Calu3 (cell line): ENCODE measurements at regions not wholly inside any gene's neighbourhood (a gene's known extent, or its start where the extent isn't known, plus 50 kb on each side); places are given as distances from the start of the nearest gene placed in this dataset.

Source experiments
- BruUV-seq: library from RNA; stranded (reverse); fragments of 400-500 nt; replicated peaks from 2 replicates; lab custom pipeline; 2021; lab: Mats Ljungman, UMichigan
- CTCF ChIA-PET: fragments of 300-600 bp; sonication (Branson Sonifier 250); formaldehyde crosslinking; loops from one replicate; lab custom pipeline; 2022; ENCODE audit warnings: antibody characterized with exemption; lab: Charles Lee
- DNase-seq: peaks from one replicate; pipeline ENCODE4 v3.0.0; 2022
- H3K27ac Mint-ChIP-seq: one replicate; pipeline ENCODE4 v1.8.0; 2022; ENCODE audit warnings: mixed read lengths; ENCODE audit not compliant: unreplicated experiment
- H3K27me3 Mint-ChIP-seq: one replicate; pipeline ENCODE4 v1.8.0; 2022; ENCODE audit warnings: mixed read lengths; ENCODE audit not compliant: unreplicated experiment
- H3K36me3 Mint-ChIP-seq: one replicate; pipeline ENCODE4 v1.8.0; 2022; ENCODE audit warnings: mild to moderate bottlenecking, moderate library complexity, mixed read lengths; ENCODE audit not compliant: insufficient read depth, unreplicated experiment
- H3K4me1 Mint-ChIP-seq: one replicate; pipeline ENCODE4 v1.8.0; 2022; ENCODE audit warnings: mild to moderate bottlenecking, low read depth, mixed read lengths; ENCODE audit not compliant: unreplicated experiment
- H3K4me3 Mint-ChIP-seq: one replicate; pipeline ENCODE4 v1.8.0; 2022; ENCODE audit warnings: mild to moderate bottlenecking, low read depth, moderate library complexity, mixed read lengths; ENCODE audit not compliant: unreplicated experiment
- H3K9me3 Mint-ChIP-seq: one replicate; pipeline ENCODE4 v1.8.0; 2022; ENCODE audit warnings: low read depth, mixed read lengths; ENCODE audit not compliant: unreplicated experiment
- CTCF ChIP-seq: fragments of 200-600 bp; IDR thresholded peaks from one replicate; pipeline ENCODE4 v1.8.0; 2022; ENCODE audit warnings: antibody characterized with exemption; ENCODE audit not compliant: unreplicated experiment
- intact Hi-C: fragments of 100-400 bp; cut with micrococcal nuclease; formaldehyde crosslinking; loops from one replicate; pipeline ENCODE4 v1.10.0; 2022; ENCODE audit not compliant: unreplicated experiment

DNA sequence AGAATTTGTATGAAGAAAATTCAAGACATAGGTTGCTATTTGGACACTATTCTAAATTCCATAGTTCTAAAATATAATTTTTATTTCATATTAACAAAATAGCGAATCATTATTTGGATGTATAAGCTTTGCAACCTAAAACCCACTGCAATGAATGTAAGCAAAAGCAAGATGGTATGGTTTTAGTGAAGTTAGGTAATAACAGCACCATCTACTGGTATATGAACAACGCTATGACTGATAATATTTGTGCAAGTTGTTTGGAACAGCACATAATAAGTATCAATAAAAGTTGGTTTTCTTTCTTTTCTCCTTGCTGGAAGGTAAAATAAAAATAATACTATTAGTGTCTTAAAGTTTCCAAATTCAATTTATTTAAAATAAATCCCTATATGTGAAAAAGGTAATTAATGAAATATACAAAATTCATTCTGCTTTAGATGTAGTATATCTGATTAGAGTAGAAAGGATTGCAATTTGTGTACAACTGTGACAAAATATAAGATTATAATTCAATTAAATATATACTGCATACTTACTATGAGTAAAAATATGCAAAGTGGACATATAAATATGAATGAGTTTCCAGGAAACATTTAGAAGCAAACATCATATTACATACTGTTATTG lies 79.0 kb upstream of the LSM8 start:
- CTCF ChIA-PET = interaction anchor here (1.2 kb wide), 1 partner anchor 156 kb away, joined by 4 read pairs; no protein-coding TSS in a partner anchor
- intact Hi-C loops = loop anchor here (1.0 to 10.0 kb wide), 2 partner anchors 110 to 355 kb away; no protein-coding TSS in a partner anchor
- no peak for TF ChIP-seq CTCF

DNA sequence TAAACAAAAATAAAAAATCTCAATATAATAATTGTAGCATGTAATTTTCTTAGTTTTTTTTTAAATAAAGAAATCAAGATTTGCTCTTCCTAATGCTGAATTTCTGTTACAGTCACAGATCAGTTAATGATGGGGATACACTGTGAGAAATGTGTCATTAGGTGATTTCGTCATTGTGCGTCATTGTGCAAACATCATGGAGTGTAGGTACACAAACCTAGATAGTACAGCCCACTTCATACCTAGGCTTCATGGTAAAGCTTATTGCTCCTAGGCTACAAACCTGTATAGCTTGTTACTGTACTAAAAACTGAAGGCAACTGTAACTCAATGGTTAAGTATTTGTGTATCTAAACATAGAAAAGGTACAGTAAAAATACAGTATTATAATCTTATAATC lies 74.4 kb upstream of the LSM8 start:
- intact Hi-C loops = loop anchor here (10.0 kb wide), 1 partner anchor 115 kb away; no protein-coding TSS in a partner anchor
- Mint-ChIP-seq H3K4me3 (no peak overlapping the region), H3K27me3 (no peaks in the 10 kb centered on the region), H3K27ac (peak overlapping the region; percentile 45), H3K36me3 (no peaks in the 10 kb centered on the region), H3K9me3 (no peaks in the 10 kb centered on the region), H3K4me1 (peaks cover 11% of the 10 kb centered on the region)
- CTCF ChIA-PET = no interaction called here
- TF ChIP-seq CTCF = no peak
- BruUV-seq = no TSS peak
- DNase-seq = peak; percentile 47

More for the DNA sequence above, 79.0 kb upstream of the LSM8 start:
- Mint-ChIP-seq H3K4me1 (peaks cover 11% of the 10 kb centered on the region), H3K4me3 (no peak overlapping the region), H3K36me3 (no peaks in the 10 kb centered on the region), H3K27ac (no peak overlapping the region), H3K27me3 (no peaks in the 10 kb centered on the region), H3K9me3 (peaks cover 3% of the 10 kb centered on the region)
- no TSS peak for BruUV-seq
- no peak for DNase-seq

GRCh38 chr7:118110178-118110925 lies 73.6 kb upstream of the LSM8 start:
- no peak overlapping the region for H3K4me3 Mint-ChIP-seq
- DNase-seq = no peak
- intact Hi-C loops = no loop called here
- CTCF ChIA-PET = no interaction called here
- no peak overlapping the region for H3K27ac Mint-ChIP-seq
- peaks cover 11% of the 10 kb centered on the region for H3K4me1 Mint-ChIP-seq
- no peaks in the 10 kb centered on the region for H3K36me3 Mint-ChIP-seq
- no TSS peak for BruUV-seq
- H3K9me3 Mint-ChIP-seq = no peaks in the 10 kb centered on the region
- H3K27me3 Mint-ChIP-seq = no peaks in the 10 kb centered on the region
- no peak for TF ChIP-seq CTCF

DNA sequence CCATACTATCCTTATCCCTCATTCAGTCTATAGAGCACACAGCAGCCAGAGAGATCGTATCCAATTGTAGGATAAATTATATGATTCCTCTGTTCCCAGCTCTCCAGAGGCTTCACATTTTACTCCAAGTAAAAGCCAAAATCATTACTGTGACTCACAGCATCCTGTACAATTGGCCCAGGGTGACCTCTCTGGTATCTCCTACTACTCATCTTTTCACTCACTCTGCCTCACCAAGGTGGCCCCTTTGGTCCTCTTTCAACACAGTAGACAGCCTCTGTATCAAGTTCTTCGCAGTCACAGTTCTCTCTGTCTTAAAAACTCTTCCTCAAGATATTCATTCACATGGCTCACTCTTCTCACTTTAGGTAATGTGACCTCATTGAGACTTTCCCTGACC lies 72.6 kb upstream of the LSM8 start:
- TF ChIP-seq CTCF = no peak
- Mint-ChIP-seq H3K4me3 (no peak overlapping the region), H3K9me3 (peaks cover under 1% of the 10 kb centered on the region), H3K36me3 (no peaks in the 10 kb centered on the region), H3K4me1 (peaks cover 11% of the 10 kb centered on the region), H3K27ac (no peak overlapping the region), H3K27me3 (no peaks in the 10 kb centered on the region)
- intact Hi-C loops = no loop called here
- CTCF ChIA-PET = no interaction called here
- no peak for DNase-seq
- BruUV-seq = no TSS peak
